ENCODE measurements at regions not wholly inside any gene's neighbourhood (a gene's known extent, or its start where the extent isn't known, plus 50 kb on each side); places are given as distances from the start of the nearest gene placed in this dataset.
"Not testable (repeated sequence)": the region's sequence is repeated elsewhere in the genome, so short reads cannot be mapped to it uniquely, and the experiment has no call there.

DNA sequence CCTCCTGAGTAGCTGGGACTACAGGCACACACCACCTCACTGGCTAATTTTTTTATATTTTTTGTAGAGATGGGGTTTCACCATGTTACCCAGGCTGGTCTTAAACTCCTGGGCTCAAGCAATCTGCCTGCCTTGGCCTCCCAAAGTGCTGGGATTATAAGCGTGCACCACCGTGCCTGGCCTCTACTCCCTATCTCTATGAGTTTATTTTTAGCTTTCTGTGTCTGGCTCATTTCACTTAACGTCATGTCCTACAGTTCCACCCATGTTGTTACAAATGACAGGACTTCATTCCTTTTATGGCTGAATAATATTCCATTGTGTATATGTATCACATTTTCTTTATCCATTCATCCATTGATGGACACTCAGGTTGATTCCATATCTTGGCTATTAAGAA is 164.2 kb upstream of the ZNF648 start:
- DNase-seq = not testable (repeated sequence)

DNA sequence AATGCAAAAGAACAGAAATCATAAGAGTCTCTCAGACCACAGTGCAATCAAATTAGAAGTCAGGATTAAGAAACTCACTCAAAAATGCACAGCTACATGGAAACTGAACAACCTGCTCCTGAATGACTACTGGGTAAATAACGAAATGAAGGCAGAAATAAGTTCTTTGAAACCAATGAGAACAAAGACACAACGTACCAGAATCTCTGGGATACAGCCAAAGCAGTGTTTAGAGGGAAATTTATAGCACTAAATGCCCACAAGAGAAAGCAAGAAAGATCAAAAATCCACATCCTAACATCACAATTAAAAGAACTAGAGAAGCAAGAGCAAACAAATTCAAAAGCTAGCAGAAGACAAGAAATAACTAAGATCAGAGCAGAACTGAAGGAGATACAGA is 160.5 kb upstream of the ZNF648 start:
- DNase-seq = not testable (repeated sequence)

DNA sequence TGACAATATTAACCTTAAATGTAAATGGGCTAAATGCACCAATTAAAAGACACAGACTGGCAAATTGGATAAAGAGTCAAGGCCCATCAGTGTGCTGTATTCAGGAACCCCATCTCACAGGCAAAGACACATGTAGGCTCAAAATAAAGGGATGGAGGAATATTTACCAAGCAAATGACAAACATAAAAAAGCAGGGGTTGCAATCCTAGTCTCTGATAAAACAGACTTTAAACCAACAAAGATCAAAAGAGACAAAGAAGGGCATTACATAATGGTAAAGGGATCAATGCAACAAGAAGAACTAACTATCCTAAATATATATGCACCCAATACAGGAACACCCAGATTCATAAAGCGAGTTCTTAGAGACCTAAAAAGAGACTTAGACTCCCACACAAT is 159.9 kb upstream of the ZNF648 start:
- DNase-seq = not testable (repeated sequence)

DNA sequence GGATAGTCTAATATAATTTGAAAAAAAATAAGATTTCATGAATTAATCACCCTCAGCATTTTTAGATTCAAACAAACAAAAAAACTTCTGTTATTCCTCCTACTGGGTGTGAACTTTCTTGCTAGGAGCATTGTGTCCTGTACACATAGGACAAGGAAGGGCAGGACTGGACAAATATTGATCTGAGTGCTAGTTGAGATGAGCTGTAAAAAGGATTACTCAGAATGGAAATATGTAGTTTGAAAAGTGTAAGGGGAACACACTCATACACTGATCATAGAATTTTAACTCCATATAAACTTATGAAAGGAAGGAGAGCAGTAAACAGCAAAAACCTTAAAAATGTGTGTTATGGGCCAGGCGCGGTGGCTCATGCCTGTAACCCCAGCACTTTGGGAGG is 156.5 kb upstream of the ZNF648 start:
- DNase-seq = no peak

DNA sequence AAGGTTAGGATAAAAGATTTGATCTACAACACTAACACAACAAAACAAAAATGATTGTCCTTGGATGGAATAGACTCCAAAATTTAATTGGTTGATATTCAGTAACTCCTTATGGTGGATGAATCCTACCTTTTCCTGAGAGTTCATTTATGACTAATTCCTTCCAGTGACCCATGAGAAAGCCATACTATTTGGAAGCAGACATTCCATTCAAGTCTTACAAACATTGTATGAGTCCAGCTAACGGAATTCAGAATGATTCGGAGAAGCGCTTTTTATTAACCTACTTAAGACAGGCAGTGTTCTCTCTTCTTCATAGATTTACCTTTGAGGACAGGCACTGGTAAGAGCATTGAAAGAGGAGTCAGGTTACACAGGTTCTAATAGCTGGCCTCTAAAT is 155.6 kb upstream of the ZNF648 start:
- no peak for DNase-seq

DNA sequence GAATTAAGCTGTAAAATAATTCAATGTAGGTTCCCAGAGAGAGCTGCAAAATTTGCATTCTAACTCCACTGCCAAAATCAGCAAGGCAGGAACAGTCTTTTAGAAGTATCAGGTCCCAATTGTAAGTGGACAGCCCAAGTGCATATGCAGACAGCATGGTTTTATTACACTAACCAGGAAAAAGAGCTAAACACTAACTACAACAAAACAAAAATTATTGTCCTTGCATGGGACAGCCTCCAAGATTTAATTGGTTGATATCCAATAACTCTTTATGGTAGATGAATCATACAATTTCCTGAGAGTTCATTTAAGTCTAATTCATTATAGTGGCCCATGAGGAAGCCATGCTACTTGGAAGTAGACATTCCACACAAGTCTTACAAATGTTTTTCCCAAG is 154.3 kb upstream of the ZNF648 start:
- DNase-seq = no peak

DNA sequence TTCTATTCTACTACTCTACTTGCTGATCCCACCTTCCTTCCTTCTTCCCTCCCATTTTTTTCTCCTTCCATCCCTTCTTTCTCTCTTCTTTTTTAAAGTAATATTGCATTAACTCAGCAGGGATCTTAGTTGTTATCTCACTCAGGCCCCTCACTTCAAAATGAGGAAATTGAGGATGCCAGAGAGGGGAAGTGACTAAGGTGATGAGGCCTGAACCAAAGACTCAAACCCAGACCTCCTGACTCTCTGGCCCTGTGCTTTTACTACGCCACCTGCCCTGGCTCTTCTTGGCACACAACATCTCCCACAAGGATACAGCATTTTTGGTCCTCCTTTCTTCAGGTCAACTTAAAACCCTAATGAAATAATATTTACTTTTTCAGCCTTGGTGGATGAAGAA is 151.7 kb upstream of the ZNF648 start:
- DNase-seq = no peak

DNA sequence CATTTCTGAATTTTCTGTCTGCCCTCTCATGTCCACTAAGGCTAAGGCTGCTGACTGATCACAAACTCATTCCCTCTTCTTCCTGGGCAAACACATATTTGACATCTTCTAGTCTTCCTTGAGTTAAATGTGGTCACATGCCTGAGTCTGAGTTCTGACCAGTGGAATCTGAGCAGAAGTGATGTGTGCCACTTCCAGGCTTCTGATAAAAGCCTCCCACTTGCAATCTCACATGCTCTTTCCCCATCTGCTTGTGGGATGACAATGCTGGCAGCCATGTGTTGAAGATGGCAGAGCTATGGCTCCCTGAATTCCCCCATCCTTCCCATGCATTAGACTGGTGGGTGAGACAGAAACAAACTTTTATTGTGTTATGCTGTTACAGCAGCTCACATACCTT is 149.9 kb upstream of the ZNF648 start:
- no peak for DNase-seq

DNA sequence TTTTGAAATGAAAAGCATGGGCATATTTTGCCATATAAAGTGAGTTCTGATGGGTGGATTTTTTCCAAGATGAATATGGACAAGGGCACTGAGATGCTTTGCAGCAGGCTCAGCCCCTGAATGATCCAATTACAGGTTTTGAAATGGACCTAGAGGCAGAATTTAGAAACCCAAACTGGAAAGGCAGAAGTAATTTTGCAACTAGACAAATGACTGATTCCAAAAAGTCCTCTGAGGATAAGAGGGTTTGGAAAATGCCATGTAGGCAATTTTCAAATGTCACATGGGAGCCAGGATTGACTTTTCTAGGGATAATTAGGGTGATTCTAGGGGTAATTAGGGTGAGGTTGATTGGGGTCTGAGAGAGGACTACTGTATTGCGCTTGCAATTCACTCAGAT is 148.9 kb upstream of the ZNF648 start:
- DNase-seq = no peak

DNA sequence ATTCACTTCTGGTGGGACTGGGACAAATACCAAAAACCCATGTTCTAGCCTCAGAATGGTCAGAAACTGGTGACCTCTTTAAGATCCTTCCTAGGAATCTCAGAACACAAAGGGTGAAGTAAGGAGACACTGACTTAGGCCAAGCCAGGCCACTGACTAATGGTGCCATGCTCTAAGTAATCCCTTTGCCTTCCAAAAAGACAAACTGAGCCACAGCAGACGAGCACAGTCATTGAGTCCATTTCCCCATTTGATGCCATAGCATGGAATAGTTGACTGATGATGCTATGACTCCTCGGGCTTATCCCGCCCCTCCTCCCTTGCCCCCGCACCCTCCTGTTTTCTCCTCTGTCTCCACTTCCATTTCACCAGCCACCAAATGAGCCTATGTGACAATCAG is 145.8 kb upstream of the ZNF648 start:
- no peak for DNase-seq

DNA sequence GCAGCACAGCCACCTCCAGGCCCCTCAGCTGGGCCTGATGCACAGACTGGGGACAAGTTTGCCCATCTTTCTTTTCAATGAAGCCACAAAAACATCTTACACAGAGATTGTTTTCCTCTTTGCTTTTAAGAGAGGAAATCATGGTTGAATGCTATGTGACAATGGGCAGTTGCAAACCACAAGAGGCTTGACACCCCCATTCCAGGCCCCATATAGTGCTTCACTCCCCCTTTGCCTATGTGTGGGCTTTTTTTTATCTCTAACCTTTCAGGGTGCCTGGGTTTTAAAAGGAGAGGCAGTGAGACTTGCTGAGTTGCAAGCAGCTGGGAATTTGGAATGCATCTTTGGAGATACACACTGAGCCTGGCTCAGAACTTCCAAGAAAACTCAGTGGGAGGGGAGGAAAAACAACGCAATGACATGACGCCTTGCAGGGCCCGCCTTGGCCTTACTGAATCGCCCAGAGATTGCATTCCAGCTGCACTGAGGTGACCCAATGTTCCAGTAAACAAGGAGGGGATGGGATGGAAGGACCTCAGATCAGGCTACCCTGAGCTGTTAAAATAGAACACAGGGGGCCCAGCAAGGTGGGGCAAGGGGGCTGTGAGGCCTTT is 145.2 kb upstream of the ZNF648 start:
- no peak for DNase-seq

DNA sequence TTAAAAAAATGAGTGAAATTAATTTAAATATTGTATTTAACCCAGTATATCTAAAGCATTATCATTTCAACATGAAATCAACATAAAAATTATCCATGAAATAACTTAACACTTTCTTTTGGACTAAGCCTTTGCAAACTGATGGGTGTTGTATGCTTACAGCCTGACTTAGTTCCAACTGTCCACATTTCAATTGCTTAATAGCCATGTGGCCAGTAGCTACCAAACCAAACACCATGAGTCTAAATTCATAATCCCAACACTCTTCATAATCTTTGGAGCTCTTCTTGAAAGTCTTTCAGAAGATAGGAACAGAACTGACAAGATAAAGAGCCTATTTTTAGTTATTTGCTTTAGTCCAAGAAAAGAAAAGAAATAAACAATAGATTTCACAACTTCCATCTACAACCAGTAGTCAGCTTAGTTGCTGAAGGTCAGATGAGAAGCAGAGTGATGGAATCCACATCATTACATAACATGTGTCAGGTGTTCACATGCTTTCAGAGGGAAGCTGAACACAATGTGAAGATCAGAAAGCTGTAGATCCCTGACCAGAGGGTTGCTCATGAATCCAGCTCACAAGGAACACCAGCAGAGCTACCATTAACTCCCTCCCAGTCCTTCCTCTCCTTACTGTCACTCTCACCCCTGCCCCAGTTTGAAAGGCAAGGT is 144.0 kb upstream of the ZNF648 start:
- DNase-seq = no peak

DNA sequence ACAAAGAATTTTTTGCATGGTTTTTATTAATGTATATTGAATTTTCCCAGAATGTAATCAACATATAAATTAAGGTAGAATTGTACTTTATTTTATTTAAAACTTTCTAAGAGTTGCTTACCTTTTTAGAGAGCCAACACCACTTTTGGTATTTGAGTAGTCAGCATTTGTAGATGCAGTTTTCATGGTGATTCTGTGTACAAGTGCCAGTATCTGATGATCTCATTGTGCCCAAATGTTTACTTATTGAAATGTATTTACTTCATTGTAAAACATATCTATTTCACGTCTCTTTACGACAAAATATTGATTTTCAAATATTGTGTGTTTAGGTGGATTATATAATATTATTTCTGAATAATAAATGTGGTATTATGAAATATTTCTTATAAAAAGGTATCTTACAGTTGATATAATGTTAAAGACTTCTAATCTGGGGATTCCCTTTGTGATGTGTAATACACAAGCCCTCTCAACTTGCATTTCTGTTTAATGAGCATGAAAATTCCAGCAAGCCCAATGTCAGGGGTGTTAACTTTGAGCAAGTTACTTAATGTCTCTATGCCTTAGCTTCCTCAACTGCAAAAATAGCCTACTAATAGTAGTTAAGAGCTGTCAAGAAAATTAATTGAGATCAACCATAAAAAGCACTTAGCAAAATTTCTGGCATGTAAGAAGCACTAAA is 141.8 kb upstream of the ZNF648 start:
- DNase-seq = no peak

DNA sequence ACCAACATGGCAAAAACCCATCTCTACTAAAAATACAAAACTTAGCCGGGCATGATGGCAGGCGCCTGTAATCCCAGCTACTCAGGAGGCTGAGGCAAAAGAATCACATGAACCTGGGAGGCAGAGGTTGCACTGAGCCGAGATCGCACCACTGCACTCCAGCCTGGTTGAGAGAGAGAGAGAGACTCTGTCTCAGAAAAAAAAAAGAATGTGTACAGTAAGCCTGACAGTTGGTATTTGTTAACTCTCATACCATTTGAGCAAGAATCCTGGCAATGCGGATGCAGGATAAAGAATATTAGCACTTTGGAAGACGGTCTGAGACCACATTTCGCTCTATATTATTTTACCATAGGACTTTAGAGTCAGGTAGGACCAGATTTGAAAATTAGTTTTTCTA is 140.0 kb upstream of the ZNF648 start:
- DNase-seq = not testable (repeated sequence)

DNA sequence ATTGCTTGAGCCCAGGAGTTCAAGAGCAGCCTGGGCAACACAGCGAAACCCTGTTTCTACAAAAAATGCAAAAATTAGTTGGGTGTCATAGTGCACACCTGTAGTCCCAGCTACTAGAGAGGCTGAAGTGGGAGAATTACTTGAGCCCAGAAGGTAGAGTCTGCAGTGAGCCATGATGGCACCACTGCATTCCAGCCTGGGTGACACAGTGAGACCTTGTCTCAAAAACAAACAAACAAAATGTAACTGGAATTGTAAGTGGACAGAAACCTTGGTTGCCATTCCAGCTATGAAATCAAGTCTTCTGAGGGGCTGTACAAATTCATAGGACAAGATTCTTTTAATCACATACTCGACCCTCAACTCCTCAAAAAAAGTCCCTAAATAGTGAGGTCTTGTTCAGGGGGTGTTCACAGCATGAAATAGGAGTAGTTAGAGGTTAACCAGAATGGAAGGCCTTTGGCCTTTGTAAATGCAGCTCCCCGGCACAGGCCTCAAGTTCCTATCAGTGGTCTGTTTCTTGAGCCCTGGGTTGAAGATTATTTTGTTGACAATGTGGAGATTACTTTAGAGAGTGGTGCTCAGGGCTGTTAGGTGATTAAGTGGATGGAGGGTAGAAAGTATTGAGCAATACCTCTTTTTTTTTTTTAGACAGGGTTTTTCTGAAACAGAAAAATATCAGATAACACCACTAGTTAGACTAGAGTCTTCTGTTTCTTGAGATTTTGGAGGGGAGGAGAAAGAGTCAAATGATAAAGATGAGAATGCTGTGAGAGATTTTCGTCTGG is 138.7 kb upstream of the ZNF648 start:
- no peak for DNase-seq

DNA sequence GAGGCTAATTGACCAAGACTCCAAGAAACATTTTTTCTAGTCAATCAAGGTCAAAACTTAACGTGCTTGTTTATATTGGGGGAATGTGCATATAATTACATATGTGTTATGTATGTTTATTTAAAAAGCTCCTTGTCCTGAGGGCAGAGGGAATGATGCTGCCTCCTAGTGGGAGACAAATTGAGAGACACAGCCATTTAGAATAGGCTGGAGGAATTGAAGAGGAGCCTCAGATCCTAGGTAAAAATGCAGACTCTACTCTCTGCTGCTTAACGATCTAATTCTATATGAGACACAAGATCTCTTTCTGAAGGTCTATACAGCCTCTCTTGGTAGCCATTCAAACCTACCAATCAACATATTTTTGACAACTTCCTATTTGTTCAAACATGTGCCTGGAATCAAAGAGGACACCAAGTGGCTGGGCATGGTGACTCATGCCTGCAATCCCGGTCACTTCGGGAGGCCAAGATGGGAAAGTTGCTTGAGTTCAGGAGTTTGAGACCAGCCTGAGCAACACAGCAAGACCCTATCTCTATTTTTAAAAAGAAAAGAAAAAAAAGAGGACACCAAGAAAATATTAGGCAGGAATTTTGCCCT is 136.6 kb upstream of the ZNF648 start:
- DNase-seq = no peak

DNA sequence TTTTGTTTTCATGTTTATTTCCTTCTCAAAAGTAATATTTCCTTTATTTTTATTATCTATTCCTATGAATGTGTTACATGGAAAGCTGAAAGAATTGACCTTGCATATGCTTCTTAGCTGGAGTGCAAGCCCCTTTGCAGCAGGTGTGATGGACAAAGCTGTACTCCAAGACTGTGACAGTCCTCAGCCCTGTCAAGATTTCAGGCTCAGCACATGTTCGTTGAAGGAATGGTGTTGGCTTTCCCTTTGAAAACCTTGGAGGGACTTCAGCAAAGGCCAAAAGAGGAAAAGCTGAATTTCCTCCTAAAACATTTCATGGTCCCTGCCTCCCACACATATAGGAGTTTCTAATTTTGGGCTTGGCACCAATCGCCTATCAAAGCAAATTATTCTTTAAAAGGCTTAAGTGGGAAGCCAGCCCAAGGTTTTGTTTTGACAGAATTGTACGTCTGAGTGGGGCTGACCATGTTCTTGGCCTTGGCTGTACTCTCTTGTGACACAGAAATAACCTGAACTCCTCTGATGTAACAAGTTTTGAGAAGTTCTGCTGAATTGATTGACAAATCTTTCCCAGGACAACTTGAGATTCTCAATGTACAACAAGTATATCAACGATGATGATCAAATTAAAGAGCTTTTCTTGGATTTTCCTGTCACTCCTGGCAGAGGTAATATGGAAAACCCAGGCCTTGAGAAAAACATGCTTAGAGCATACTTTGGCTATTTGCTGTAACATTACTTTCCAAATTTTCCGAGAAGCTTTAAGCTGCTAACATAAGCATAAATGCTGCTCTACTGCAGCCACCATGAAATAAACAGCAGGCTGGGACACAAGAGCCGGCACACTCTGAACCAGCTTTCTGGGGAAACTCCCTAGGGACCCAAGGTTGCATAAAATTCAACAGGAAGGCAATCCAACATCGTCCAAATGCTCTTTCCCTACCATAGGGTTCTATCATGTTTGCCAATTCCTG is 135.7 kb upstream of the ZNF648 start:
- no peak for DNase-seq

DNA sequence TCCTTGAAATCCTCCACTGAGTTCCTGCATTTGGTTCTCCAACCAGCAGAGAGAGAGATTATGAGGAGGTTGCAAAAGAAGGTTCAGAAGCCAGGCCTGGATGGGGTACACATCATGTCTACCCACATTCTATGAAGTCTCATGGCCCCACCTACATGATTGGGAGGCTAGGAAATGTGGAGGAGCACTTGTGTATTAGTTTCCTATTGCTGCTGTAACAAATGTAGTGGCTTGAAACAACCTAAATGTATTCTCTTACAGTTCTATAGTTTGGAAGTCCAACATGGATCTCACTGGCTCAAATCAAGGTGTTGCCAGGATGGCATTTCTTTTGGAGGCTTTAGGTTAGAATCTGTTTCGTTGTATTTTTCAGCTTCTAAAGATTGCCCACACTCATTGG is 134.2 kb upstream of the ZNF648 start:
- DNase-seq = no peak

DNA sequence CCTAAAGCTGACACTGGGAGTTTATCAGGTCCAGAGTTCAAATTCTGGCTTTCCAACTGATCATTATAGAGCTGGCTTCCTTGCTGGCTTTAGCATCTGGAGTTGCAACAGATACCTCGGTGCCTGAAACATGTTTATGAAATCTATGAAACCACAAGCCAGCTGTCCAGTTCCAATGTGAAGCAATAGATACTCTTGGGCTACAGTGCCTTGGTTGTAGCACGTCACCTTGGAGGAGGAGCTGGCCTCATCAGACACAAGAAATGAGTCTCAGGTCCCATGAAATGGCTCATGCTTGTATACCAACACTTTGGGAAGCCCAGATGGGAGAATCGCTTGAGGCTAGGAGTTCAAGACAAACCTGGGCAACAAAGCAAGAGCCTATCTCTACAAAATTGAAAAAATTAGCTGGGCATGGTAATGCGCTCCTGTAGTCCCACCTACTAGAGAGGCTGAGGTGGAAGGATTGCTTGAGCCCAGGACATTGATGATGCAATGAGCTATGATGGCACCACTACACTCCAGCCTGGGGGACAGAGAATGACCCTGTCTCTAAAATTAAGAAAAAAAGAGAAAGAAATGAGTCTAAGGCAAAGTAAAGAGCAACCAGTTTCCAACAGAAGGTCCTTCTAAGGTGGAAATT is 132.5 kb upstream of the ZNF648 start:
- DNase-seq = no peak

DNA sequence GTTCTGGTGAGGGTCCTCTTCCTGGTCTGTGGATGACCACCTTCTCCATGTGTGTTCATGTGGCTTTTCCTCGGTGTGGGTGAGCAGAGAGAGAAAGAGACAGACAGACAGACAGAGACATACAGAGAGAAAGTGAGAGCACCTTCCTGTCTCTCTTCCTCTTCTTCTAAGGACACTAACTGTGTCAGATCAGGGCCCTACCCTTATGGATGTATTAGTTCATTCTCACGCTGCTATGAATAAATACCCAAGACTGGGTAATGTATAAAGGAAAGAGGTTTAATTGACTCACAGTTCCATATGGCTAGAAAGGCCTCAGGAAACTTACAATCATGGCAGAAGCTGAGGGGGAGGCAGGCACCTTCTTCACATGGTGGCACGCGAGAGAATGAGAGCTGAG is 131.5 kb upstream of the ZNF648 start:
- no peak for DNase-seq

DNA sequence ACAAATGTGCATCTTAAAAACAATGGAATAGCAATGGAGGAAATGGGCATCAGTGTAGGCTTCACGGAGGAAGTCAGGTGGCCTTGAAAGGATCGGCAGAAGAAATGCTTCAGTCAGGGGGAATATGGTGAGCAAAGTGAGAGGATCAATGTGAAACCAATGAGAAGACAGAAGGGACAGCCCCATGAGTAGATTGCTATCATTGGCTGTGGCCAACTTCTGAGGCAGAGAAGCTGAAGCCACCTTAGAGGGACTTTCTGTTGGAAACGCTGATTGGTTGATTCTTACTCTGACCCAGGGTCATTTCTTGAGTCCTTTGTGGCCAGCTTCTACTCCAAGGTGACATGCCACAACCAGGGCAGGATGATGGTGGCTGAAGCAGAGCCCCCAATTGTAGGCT is 130.7 kb upstream of the ZNF648 start:
- DNase-seq = no peak

Measured in CD4-positive, alpha-beta T cell treated with Interleukin-12 subunit alpha and Interleukin-12 subunit beta, for 1 hour (primary cell).